ENCODE measurements at regions not wholly inside any gene's neighbourhood (a gene's known extent, or its start where the extent isn't known, plus 50 kb on each side); places are given as distances from the start of the nearest gene placed in this dataset.
"Not testable (repeated sequence)": the region's sequence is repeated elsewhere in the genome, so short reads cannot be mapped to it uniquely, and the experiment has no call there.

DNA sequence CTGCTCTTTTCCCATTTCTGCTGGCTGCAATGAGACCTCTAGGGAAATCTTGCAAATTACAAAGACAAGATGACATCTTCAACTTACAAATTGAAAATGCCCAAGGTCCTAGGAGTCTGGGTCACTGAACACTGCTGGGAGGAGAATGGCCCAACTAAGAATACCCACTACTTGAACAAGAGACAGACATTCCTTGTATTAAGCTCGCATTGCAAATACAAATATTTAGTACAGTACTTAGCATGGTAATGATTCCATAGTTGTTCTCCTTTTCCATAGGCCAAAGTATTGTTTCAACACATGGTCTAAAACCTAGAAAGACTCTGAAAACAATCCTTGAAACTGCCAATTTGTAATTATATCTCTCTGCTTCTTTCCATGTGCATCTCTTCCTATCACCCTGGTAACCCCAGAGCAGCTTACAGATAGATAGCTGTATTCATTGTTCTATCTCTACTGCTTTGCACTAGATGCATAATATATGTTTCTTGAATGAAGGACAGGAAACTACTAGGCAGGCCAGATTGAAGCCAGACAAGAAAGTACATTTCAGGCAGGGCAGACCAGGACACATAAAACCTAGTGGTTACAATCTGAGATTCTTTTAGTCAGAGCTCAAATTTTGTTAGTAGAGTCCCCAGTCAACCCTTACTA lies 1545.7 kb upstream of the TENM4 start:
- no peak for DNase-seq

DNA sequence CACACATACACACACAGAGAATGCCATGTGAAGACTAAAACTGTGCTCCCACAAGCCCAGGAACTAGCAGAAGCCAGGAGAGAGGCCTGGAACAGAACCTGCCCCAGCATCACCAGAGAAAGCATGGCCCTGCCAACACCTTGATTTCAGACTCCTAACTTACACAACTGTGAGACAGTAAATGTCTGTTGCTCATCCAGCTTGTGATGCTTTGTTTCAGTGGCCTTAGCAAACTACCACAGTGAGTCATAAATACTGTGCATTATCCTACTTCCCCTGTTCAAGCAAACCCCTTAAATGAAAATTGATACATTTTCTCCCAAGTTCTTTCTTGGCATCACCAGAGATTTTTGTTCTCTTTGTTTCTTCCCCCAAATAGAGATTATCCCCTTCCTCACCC lies 1539.4 kb upstream of the TENM4 start:
- DNase-seq = no peak

DNA sequence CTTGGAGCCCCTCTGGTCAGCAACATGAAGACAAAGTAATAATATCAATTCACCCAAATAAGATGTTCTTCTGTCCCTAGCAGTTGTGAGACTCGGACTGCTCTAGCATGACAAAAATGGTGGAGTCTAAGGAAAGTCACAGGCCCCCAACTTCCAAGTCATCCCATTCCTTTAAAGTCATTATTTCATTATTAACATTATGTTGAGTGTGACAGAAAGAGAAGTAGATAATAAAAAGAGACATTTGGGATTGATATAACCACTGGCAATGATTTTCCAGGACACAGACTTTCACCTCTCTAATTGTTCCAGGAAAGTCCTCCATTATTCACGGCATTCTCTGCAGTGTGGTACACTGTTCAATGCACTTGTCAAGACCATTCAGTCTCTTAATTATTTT lies 1533.0 kb upstream of the TENM4 start:
- no peak for DNase-seq

DNA sequence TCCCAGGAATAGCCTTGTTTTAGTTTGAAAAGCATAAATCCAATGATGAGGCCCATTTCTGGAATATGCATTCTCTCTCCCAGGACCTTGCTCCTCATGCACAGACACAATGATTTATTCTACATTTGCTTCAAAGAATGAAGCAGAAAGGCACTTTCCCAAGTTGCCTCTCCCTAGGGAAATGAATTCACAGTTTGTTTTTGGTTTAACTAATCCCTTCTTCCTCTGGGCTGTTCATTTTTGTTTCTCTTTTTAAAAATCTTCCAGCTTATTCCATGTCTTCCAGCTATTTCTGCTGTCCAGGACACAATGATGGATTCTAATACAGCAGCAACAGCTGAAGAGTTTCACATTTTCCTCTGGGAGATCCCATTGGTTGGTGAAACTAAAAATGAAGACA lies 1529.2 kb upstream of the TENM4 start:
- DNase-seq = no peak

DNA sequence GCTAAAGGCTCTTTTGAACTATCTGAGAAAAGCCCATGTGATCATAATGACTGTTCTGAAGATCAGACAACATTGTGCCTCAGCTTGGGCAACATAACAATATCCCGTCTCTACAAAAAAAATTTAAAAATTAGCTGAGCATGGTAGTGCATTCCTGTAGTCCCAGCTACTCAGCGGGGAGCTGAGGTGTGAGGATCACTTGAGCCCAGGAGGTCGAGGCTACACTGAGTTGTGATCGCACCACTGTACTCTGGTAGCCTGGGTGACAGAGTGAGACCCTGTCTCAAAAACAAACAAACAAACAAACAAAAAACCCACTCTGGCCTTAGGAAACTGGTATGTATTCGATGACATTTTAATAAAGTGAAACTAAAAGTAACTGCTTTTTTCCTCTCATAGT lies 1526.8 kb upstream of the TENM4 start:
- no peak for DNase-seq

DNA sequence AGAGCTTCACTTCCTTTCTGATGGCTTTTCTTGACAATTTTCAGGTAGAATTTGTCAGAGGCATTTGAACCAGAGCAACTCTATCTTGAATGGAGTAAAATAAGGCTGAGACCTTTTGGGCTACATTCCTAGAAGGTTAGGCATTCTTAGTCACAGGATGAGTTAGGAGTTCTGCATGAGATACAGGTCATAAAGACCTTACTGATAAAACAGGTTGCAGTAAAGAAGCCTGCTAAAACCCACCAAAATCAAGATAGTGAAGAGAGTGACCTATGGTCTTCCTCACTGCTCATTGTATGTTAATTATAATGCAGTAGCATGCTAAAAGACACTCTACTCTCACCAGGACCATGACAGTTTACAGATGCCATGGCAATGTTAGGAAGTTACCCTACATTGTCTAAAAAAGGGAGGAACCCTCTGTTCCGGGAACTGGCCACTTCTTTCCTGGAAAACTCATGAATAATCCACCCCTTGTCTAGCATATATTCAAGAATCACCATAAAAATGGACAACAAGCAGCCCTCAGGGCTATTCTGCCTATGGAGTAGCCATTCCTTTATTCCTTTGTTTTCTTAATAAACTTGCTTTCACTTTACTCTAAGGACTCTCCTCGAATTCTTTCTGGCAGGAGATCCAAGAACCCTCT lies 1519.7 kb upstream of the TENM4 start:
- no peak for DNase-seq

DNA sequence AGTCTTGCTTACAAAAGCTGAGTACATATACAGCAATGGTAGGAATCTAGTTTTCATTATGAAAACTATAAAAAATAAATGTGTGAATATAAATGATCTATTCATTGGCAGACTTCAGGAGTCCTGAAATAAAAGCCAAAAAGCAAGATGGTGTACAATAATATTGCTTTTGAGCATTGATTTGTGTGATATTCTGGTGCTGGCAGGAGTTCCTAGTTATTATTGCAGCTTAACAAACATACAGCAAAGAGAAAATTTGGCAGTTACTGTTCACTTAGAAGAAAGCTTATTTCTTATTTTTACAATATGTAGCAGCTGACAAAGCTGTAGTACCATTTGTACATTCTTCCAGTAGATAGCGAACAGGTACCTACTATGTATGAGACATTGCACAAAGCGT lies 1518.9 kb upstream of the TENM4 start:
- no peak for DNase-seq

DNA sequence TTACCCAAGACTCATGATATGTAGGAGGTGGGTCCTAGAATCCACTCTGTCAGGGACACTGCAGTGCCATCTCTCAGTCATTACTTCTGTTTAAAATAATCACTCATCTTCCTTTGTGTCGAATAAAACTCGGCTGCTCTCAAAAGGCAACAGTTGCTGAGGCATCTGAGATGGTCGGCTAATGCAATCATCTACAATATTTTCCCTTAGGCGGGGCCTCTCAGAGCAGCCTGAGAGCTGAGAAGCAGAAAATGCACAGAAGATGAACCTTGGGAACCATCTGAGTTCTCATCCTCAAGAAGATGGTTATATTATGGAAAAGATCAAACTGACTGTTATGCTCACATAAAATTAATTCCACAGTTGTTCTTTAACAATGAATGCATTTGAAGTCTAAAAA lies 1518.2 kb upstream of the TENM4 start:
- DNase-seq = no peak

DNA sequence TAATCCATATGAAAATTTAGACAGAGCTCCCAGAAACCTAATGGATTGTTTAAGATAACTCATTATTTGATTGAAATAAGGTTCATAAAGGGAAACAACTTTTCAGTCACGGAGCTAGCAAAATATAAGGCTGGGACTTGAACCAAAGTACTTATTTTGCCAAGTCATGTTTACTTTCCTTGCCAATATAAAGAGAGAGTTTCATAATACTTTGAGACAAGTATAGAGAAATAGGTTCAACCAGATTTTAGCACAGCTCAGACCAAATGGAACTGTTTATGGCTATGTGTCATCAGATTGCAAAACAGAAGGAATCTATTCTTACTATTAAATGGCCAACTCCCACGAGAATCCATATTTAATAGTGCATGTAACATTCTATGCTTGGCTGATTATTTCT lies 1517.5 kb upstream of the TENM4 start:
- DNase-seq = no peak

DNA sequence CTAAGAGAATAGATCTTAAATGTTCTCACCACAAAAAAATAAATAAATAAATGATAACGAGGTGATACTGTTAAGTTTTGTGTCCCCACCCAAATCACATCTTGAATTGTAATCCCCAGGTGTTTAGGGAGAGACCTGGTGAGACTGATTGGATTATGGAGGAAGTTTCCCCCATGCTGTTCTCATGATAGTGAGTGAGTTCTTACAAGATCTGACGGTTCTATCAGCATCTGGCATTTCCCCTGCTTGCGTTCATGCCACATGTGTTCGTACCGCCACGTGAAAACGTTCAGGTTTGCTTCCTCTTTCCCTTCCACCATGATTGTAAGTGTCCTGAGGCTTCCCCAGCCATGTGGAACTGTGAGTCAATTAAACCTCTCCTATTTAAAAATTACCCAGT lies 1514.8 kb upstream of the TENM4 start:
- no peak for DNase-seq

DNA sequence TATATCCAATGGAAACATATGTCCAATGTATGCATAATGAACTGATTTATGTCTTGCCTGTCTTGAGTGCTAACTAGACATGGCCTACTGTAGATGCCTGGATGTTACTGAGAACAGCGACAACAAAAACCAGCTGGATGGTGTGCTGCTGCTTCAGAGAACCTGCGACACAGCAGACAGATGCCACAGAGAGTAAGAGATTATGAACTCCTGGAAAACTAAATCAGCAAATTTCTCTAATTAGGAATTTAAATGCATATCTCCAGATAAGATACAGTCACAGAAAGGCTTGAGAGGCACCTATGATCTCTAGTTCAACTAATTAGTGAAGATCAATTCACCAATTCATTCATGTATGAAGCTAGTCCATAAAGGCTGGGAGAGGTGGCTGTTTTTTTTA lies 1508.0 kb upstream of the TENM4 start:
- no peak for DNase-seq

DNA sequence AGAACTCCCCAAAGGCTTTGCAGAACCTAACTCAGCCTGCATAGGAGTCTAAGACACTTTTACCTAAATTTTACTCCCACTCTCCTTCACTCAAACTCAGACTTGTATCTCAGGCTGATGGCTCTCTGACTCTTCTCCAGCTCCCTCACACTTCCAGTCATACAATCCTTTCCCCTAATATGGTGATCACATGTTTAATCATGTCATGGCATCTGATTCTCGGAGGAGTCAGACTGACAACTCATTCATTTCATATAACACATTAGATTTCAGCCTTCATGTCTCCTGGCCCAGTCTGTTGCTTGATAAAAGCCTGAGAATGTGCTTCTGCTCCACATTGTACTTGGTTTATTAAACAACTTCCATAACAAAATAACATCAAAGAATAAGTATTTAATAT lies 1503.9 kb upstream of the TENM4 start:
- no peak for DNase-seq

DNA sequence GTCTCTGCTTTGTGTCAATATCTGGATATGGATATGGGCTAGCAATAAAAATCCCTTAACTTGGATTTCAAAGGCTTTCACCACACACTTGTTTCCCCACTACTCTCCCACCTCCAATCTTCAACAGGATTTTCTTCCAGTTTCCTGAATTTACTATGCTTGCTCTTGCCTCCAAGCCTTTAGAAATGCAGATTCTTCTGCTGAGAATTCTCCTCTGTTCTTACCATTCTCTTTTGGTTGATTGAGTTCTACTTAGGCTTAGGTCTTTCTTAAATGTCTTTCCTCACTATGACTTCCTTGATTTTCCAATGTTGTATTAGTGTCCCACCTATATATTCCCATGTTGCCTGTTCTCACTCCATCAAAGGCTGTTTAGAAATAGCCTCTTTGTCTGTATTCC lies 1502.4 kb upstream of the TENM4 start:
- no peak for DNase-seq

DNA sequence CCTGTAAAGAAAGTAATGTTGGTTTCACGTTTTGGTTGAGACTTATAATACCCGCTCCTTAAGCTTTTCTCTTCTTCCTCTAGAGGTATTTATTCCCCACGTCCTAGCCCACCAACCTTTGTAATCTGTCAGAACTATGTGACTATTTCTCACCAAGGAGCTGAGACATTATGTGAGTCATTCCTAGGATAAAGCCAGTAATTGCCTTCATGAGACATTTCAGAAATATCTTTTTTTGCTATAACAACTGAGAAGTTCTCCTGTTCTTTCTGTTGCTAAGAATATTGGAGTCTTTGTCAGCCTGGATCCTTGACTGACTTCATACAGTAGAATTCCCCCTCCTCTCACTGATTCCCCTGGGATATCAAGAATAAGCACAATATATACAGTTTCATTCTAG lies 1497.0 kb upstream of the TENM4 start:
- DNase-seq = no peak

DNA sequence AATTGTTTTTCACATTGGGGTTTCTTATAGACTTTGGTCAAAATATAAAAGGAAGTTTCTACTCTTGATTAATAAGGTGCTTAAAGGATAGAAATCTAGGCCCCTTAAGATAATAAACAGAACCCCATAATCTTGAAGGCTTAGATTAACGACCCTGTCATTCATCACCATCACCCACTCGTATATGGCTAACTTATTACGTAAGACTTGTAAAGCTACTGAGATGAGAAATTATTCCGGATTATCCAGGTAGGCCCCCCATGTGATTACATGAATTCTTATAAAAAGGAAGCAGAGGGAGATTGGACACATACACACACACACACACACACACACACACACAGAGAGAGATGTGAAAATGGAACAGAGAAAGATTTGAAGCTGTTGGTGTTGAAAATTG lies 1489.2 kb upstream of the TENM4 start:
- DNase-seq = no peak

DNA sequence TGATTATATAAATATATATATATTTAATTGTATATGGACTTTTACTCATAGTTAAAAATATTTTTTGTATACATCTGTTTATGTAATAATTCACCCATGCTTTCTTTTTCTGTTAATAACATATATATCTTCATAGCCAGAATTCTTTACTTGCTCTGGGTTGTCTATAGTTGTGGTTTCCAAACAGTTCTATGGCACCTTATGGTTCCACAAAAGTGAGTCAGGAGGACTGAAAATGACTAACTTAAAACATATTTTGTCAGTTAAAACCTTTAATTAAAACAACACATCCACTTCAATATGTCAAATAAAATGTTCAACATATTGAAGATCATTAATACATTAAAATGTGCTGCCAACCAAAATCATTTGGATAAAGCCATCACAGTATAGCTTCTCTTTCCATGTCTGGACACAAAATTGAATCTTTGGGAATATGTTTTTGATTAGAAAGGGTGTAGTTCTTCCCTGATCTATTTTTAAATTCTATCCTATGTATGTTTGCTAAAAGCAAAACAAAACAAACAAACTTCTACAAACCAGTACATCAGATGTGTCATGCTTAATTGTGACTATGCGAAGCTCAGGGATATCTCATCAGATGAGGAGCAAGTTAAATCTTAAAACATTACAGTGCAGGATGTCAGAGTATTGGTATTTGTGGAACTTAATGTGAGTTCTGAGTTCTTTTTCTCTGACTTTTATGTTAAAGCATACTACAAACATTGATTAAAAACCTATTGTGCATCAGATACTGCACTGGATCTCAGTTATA lies 1488.4 kb upstream of the TENM4 start:
- DNase-seq = no peak

DNA sequence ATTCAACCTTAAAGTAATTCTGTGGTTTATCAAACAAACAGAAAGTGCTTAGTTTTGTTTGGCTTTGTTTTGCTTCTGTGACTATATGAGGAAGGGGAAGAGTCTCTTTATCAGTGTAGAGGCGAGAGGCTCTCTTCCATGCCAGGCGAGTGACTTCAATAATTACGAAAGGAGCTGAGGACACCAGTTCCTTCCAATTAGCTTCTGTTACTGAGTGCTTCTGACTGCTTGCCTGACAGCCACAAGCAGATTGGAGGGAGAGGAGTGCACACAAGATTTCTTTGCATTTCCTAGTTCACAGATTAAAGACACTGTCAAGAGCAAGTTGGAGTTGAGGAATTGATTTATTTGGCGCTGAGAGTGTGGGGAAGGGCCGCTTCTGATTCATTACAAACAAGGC lies 1484.5 kb upstream of the TENM4 start:
- no peak for DNase-seq

DNA sequence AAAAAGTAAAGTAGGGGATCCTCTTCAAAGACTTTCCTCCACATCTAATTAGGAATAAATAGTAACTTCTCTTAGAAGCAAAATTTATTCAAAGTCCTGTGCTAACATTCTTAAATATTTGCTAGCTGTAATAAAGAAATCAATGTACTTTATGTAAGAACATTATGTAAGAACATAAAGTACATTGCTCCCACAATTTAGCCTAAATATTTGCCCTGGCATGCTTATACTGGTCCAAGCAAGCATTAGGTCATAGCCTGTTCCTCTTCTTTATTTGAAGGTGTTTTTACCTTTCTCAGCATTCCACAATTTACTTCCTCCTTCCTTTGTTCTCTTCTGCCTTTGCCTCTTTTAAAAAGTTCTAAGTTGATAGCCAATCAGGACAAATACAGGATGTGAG lies 1480.5 kb upstream of the TENM4 start:
- not testable (repeated sequence) for DNase-seq

DNA sequence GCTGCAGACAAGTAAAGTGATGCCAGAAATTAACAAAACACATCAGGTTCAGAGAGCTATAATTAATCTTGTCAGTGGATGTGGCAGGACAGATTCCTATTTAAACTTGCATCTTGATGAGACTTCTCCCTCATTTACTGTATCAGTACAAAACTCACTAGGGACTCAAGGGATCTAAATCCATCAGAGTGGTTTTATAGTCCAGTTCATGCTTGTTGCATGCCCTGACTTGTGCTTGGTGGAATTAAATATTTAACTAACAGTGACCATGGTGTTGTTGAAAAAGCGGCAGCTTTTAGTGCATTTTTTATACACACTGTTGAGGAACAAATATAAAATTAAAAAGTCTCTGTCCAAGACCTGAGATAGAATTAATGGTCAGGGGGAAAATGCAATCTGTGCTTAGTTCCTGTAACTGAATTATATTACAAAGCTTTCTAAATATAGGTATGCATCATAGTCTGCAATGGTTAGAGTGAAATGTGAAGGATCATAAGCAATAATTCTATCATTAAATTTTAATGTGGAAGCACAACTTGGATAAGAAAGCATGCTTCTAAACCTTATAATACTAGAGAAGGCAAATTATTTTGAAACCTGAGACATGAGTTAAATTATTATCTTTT lies 1475.5 kb upstream of the TENM4 start:
- no peak for DNase-seq

DNA sequence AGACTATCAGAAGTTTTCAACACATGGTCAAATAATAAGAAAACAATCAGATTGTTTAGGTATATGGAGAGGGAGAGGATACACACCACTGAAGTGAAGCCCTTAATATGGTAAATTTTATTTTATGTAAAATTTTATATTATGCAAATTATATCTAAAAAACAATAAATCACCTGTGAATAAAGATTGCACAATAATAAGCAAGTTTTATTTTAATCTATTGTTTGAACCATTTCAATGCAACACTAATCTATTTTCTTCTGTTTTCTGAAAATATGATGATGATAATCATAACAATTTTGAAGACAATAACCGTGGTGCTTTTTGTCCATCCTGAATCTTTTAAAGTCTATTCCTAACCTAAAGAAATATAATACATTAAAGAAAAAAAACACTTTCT lies 1473.5 kb upstream of the TENM4 start:
- DNase-seq = no peak

DNA sequence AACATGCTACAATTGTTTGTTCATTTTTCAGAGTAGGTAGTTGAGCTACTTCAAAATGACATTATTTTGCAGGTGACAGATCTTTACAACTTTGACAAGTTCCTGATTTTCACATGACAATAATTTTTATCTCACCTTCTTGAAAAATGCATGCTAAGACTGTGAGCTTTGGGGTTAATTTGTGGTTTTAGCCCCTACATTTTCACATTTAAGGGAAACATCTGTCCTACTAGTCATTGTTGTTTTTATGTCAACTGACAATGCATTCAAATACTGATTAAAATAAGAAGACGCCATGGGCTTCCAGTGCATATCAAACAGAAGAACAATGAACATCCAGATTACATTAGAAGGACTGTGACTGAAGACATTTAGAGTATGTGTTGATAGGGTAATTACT lies 1470.8 kb upstream of the TENM4 start:
- DNase-seq = no peak

DNA sequence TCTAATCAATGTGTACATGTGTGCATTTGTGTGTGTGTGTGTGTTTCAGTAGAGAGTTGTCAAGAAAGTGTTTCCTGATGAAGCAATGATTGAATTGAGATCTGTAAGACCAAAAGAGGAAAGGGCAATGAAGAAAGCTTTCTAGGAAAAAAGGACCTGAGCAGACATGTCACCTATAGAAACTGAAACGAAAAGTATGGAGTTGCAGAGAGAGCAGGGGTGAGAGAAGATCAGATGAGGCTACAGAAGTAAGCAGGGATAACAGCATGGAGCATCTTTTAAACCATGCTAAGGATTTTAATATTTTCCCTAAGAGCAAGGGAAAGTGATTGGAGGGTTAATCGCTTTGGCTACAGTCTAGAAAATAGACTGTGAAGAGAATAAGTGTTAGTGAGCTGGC lies 1459.4 kb upstream of the TENM4 start:
- DNase-seq = no peak

DNA sequence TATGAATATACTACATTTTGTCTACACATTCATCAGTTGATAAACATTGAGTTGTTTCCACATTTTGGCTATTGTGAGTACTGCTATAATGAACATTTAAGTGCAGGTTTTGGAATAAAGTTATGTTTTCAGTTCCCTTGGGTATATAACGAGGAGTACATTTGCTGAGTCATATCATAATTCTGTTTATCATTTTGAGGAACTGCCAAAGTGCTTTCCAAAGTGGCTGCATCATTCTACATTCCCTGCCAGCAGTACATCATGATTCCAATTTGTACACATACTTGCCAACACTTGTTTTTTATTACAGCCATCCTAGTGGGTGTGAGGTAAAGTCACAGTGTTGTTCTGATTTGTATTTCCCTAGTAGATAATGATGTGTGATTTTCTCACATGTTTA lies 1458.6 kb upstream of the TENM4 start:
- no peak for DNase-seq

DNA sequence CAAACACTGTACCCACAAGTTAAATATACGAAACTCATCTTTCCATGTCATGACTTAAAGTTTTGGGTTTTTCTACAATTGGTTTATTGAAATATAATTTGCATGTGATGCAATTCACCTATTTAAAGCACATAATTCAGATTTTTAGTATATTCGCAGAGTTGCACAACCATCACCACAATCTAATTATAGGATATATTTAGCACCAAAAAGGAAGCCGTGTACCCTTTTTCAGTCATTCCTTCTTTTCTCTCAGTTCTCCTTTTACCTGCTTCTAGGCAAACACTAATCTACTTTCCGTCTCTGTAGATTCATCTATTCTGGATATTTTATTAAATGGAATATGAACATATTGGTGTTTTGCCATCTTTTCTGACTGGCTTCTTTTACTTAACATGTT lies 1458.1 kb upstream of the TENM4 start:
- no peak for DNase-seq

Measured in NCI-H1417 treated with DMSO at 0.1 percent for 48 hours (cell line).